OCI-LY7 (cell line): ENCODE measurements at regions not wholly inside any gene's neighbourhood (a gene's known extent, or its start where the extent isn't known, plus 50 kb on each side); places are given as distances from the start of the nearest gene placed in this dataset.

Experiments
- CTCF ChIP-seq: fragments of 200-600 bp; sonication (generic); conservative IDR thresholded peaks from 2 replicates; pipeline ENCODE4 v1.5.1; 2014; ENCODE audit warnings: mild to moderate bottlenecking, antibody characterized with exemption, low read length, moderate library complexity, mixed read lengths
- EZH2phosphoT487 ChIP-seq: fragments of 200-600 bp; sonication (generic); IDR thresholded peaks from 2 replicates; pipeline ENCODE4 v1.6.1; 2018; ENCODE audit warnings: low read depth, borderline replicate concordance, mild to moderate bottlenecking, mixed run types, antibody characterized with exemption, low read length, moderate library complexity, mixed read lengths

- no peak for TF ChIP-seq CTCF
- TF ChIP-seq EZH2phosphoT487 = no peak
Measured at GRCh38 chr6:85321906-85322305, 128.0 kb upstream of the NT5E start.
